ENCODE measurements at regions not wholly inside any gene's neighbourhood (a gene's known extent, or its start where the extent isn't known, plus 50 kb on each side); places are given as distances from the start of the nearest gene placed in this dataset.

DNA sequence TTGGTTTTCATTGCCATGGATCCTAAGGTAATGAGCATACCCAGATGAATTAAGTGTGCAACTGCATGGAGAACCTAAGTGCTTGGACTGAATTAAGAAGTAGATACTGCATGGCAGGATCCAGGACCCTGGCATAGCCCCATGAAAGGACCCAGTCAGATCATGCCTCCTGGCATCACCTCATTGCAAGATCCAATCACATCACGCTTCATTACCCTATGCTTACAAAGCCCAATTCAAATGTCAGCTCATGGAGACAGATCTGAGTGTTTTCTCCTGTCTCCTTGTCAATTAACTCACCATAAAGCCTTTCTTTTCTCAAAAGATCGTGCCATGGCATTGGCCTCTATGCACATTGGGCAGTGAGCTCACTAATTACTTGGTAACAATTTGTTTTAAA, 519.8 kb upstream of the ZNF804A start:
- DNase-seq (ENCODE audit: low read depth, low spot score) = no peak
- TF ChIP-seq CTCF (IDR thresholded peaks at IDR 0.05; ENCODE audit: low read depth, low read length) = no peak
- Histone ChIP-seq H3K27ac (ENCODE audit: low read depth, low read length) (no peak overlapping the region), H3K9me3 (ENCODE audit: control insufficient read depth, insufficient read depth, low read length) (no peaks in the 10 kb centered on the region), H3K27me3 (ENCODE audit: control insufficient read depth, insufficient read depth, low read length) (no peaks in the 10 kb centered on the region), H3K4me3 (ENCODE audit: low read depth, low read length) (no peak overlapping the region)
- CTCF ChIA-PET = no interaction called here
- POLR2A ChIA-PET = no interaction called here

DNA sequence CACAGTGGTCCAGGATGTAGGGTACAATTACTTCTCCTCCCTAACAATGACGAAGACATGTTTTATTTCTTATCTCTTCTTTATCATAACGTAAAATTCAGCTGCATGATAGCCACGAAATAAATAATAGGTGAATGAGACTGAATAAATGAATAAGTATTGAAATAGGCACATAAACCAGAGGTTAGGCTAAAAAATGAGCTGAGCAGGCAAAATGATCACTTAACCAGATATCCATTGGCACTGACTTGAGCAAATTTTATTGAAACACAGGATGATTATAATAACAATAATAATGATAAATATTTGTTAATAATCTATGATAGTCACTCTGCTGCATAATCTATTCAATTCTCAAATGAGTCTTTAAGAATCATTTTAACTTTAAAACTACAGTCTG, 506.9 kb upstream of the ZNF804A start:
- no peaks in the 10 kb centered on the region for H3K27me3 ChIP-seq (ENCODE audit: control insufficient read depth, insufficient read depth, low read length)
- no peak overlapping the region for H3K4me3 ChIP-seq (ENCODE audit: low read depth, low read length)
- H3K27ac ChIP-seq (ENCODE audit: low read depth, low read length) = no peak overlapping the region
- TF ChIP-seq CTCF (IDR thresholded peaks at IDR 0.05; ENCODE audit: low read depth, low read length) = no peak
- CTCF ChIA-PET = no interaction called here
- POLR2A ChIA-PET = no interaction called here
- DNase-seq (ENCODE audit: low read depth, low spot score) = no peak
- H3K9me3 ChIP-seq (ENCODE audit: control insufficient read depth, insufficient read depth, low read length) = peaks cover 4% of the 10 kb centered on the region

DNA sequence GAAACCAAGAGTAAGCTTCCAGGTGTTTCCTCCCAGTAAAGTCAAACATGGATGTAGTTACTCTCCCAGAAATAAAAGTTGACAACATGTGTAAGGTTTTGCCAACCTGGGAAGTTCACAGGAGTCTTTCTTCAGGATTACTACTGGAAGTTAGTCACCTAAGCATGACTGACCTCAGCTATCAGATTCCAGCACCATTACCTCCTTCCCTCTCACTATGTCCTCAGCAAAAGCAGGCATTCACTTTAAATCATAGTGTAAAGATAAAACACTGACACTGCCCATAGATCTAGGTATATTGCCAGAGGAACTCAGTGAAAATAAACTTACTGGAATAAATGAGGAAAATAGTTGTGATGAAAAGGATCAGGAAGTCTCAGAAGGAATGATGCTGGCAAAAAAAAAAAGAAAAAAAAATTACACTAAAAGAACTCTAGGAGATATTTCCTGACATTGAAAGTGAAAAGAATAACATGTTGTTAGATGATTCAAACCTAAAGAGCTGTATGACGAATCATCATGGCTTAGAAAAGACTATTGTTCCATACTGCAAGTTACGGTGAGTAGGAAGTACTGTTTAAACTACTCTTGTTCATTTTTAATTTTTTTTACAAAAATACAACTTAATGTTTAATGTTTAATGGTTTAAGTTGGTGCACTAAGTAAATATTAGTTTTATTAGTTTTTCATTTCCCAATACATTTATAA, 484.5 kb upstream of the ZNF804A start:
- POLR2A ChIA-PET = no interaction called here
- no peak for DNase-seq (ENCODE audit: low read depth, low spot score)
- Histone ChIP-seq H3K27me3 (ENCODE audit: control insufficient read depth, insufficient read depth, low read length) (no peaks in the 10 kb centered on the region), H3K27ac (ENCODE audit: low read depth, low read length) (no peak overlapping the region), H3K4me3 (ENCODE audit: low read depth, low read length) (no peak overlapping the region), H3K9me3 (ENCODE audit: control insufficient read depth, insufficient read depth, low read length) (no peaks in the 10 kb centered on the region; the same call in 1 of the 2 replicates)
- TF ChIP-seq CTCF (IDR thresholded peaks at IDR 0.05; ENCODE audit: low read depth, low read length) = no peak
- CTCF ChIA-PET = no interaction called here

- POLR2A ChIA-PET = no interaction called here
- Histone ChIP-seq H3K27me3 (ENCODE audit: control insufficient read depth, insufficient read depth, low read length) (no peaks in the 10 kb centered on the region), H3K27ac (ENCODE audit: low read depth, low read length) (no peak overlapping the region), H3K9me3 (ENCODE audit: control insufficient read depth, insufficient read depth, low read length) (no peaks in the 10 kb centered on the region; the same call in 1 of the 2 replicates), H3K4me3 (ENCODE audit: low read depth, low read length) (no peak overlapping the region)
- DNase-seq (ENCODE audit: low read depth, low spot score) = no peak
- CTCF ChIA-PET = no interaction called here
- no peak for TF ChIP-seq CTCF (IDR thresholded peaks at IDR 0.05; ENCODE audit: low read depth, low read length)
Measured at GRCh38 chr2:184114439-184114838, 483.9 kb upstream of the ZNF804A start.

- no peak for TF ChIP-seq CTCF (IDR thresholded peaks at IDR 0.05; ENCODE audit: low read depth, low read length)
- DNase-seq (ENCODE audit: low read depth, low spot score) = no peak
- CTCF ChIA-PET = no interaction called here
Measured at GRCh38 chr2:184119989-184120800, 478.1 kb upstream of the ZNF804A start.

More at GRCh38 chr2:184119989-184120800, 478.1 kb upstream of the ZNF804A start:
- Histone ChIP-seq H3K27me3 (ENCODE audit: control insufficient read depth, insufficient read depth, low read length) (no peaks in the 10 kb centered on the region), H3K4me3 (ENCODE audit: low read depth, low read length) (no peak overlapping the region), H3K27ac (ENCODE audit: low read depth, low read length) (no peak overlapping the region), H3K9me3 (ENCODE audit: control insufficient read depth, insufficient read depth, low read length) (no peaks in the 10 kb centered on the region)
- POLR2A ChIA-PET = no interaction called here
